WERI-Rb-1 (cell line): ENCODE measurements at regions not wholly inside any gene's neighbourhood (a gene's known extent, or its start where the extent isn't known, plus 50 kb on each side); places are given as distances from the start of the nearest gene placed in this dataset.
"Not testable (repeated sequence)": the region's sequence is repeated elsewhere in the genome, so short reads cannot be mapped to it uniquely, and the experiment has no call there.

Experiments used
- DNase-seq: peaks from one replicate; pipeline ENCODE4 v3.0.0-alpha.2; 2020
- H3K27ac ChIP-seq: fragments of 250-450 bp; sonication (Bioruptor Pico); 2 replicates; pipeline ENCODE4 v1.5.1; 2020; ENCODE audit warnings: mild to moderate bottlenecking, moderate library complexity
- H3K27me3 ChIP-seq: fragments of 250-450 bp; sonication (Bioruptor Pico); 2 replicates; pipeline ENCODE4 v1.5.1; 2021; ENCODE audit warnings: mild to moderate bottlenecking, low read depth, moderate library complexity; ENCODE audit not compliant: insufficient read depth, severe bottlenecking
- H3K36me3 ChIP-seq: fragments of 250-450 bp; sonication (Bioruptor Pico); 2 replicates; pipeline ENCODE4 v1.5.1; 2020; ENCODE audit warnings: mild to moderate bottlenecking, moderate library complexity
- H3K4me3 ChIP-seq: 2 replicates; pipeline ENCODE4 v1.5.1; 2011; ENCODE audit warnings: low read depth, mild to moderate bottlenecking, control low read depth, low read length
- H3K9me3 ChIP-seq: fragments of 250-450 bp; sonication (Bioruptor Pico); 2 replicates; pipeline ENCODE4 v1.5.1; 2021; ENCODE audit warnings: mild to moderate bottlenecking, moderate library complexity; ENCODE audit not compliant: severe bottlenecking
- TF ChIP-seq, protein P1 (sequence below): IDR thresholded peaks from 2 replicates; pipeline ENCODE4 v1.5.1; 2011; ENCODE audit warnings: low read depth, mild to moderate bottlenecking, control low read depth, inconsistent platforms, low read length

DNA sequence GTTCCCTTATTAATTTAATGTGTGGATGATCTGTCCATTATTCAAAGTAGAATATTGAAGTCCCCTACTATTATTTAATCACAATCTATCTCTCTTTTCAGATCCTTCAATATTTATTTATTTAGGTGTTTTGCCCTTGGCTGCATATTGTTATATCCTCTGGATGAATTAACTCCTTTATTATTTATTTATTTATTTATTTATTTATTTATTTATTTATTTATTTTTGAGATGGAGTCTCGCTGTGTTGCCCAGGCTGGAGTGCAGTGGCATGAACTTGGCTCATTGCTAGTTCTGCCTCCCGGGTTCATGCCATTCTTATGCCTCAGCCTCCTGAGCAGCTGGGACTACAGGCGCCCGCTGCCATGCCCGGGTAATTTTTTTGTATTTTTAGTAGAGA lies 776.6 kb upstream of the NXPH2 start:
- Histone ChIP-seq H3K27me3 (no peaks in the 10 kb centered on the region), H3K9me3 (no peaks in the 10 kb centered on the region), H3K4me3 (no peak overlapping the region), H3K36me3 (no peaks in the 10 kb centered on the region), H3K27ac (no peak overlapping the region)
- TF ChIP-seq, protein P1, sequence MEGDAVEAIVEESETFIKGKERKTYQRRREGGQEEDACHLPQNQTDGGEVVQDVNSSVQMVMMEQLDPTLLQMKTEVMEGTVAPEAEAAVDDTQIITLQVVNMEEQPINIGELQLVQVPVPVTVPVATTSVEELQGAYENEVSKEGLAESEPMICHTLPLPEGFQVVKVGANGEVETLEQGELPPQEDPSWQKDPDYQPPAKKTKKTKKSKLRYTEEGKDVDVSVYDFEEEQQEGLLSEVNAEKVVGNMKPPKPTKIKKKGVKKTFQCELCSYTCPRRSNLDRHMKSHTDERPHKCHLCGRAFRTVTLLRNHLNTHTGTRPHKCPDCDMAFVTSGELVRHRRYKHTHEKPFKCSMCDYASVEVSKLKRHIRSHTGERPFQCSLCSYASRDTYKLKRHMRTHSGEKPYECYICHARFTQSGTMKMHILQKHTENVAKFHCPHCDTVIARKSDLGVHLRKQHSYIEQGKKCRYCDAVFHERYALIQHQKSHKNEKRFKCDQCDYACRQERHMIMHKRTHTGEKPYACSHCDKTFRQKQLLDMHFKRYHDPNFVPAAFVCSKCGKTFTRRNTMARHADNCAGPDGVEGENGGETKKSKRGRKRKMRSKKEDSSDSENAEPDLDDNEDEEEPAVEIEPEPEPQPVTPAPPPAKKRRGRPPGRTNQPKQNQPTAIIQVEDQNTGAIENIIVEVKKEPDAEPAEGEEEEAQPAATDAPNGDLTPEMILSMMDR, result no peak
- DNase-seq, result no peak

DNA sequence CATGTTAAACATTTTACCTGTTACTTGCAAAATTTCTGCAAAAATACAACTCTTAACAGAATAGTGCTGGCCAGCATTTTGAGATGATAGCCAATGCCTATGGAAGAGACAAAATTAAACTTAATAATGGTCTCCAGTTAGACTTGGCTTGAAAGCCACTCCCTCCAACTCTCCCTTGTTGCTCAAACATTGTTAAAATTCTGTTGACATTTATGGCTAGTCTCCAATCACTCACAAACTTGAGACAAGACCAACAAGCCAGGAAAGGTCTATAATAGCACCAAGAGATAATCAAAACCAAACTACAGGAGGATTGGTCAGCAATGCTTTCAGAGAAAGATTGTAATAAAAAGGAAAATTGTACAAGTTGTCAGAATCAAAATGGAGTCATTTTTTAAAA lies 770.7 kb upstream of the NXPH2 start:
- no peak for DNase-seq
- Histone ChIP-seq H3K9me3 (no peaks in the 10 kb centered on the region), H3K36me3 (no peaks in the 10 kb centered on the region), H3K27ac (no peak overlapping the region), H3K27me3 (no peaks in the 10 kb centered on the region), H3K4me3 (no peak overlapping the region)
- TF ChIP-seq, protein P1, result no peak

DNA sequence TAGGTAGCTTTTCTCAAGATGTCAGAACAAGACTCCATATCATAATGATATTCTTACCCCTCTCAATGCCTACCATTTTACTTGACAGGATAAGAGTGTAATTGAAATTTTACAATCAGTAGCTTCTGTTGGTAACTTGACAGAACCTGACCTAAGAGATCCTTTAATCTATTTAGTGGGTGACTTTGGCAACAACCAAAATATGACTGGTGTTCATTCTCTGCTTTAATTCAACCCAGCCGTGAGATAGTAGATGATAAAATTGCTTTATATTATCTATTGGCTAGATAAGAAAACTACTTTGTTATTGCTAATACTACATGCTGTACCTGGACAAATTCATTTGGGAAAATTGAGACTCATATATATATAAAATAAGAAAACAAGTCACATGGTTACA lies 770.2 kb upstream of the NXPH2 start:
- no peaks in the 10 kb centered on the region for H3K9me3 ChIP-seq
- no peaks in the 10 kb centered on the region for H3K36me3 ChIP-seq
- H3K27ac ChIP-seq, result no peak overlapping the region
- no peak for DNase-seq
- no peaks in the 10 kb centered on the region for H3K27me3 ChIP-seq
- no peak overlapping the region for H3K4me3 ChIP-seq
- TF ChIP-seq, protein P1, result no peak

DNA sequence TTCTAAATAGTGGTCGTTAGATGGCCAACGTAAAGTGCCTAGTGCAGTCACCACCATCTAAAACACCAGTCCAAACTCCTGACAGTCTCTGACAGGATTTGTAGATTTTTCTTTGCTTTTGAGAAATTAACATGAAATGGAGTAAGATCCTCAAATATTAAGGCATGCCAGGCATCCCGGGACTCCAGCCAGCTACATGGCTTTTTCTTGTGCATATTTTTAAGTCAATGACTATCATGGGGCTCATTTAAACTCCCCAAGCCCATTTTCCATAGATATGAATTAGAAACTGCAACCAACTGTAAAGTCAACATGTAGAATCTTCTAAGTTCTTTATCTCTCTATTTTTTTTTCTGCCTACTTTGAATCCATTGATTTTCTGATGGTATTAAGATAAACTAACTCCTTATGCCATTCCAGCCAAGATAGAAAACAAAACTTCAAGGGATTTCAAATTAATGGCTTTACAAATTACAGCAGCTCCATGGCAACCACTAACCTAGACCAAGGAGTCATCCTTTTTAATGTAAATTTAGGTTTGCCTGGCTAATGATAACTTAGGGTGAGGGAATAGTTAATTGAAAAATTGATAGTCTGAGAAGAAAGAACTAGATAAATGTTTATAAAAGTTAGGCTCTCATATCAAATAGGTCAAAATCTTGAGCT lies 764.1 kb upstream of the NXPH2 start:
- Histone ChIP-seq H3K9me3 (no peaks in the 10 kb centered on the region), H3K36me3 (no peaks in the 10 kb centered on the region), H3K27me3 (no peaks in the 10 kb centered on the region), H3K27ac (no peak overlapping the region), H3K4me3 (no peak overlapping the region)
- TF ChIP-seq, protein P1, result no peak
- DNase-seq, result no peak

DNA sequence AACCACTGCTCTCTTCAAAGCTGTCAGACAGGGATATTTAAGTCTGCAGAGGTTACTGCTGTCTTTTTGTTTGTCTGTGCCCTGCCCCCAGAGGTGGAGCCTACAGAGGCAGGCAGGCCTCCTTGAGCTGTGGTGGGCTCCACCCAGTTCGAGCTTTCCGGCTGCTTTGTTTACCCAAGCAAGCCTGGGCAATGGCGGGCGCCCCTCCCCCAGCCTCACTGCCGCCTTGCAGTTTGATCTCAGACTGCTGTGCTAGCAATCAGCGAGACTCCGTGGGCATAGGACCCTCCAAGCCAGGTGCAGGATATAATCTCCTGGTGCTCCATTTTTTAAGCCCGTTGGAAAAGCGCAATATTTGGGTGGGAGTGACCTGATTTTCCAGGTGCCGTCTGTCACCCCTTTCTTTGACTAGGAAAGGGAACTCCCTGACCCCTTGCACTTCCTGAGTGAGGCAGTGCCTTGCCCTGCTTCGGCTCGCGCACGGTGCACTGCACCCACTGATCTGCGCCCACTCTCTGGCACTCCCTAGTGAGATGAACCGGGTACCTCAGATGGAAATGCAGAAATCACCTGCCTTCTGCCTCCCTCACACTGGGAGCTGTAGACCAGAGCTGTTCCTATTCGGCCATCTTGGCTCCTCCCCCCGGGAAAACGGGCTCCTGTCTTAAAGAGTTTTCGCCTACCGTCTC lies 758.3 kb upstream of the NXPH2 start:
- H3K36me3 ChIP-seq, DNase-seq, H3K27ac ChIP-seq, H3K27me3 ChIP-seq, H3K9me3 ChIP-seq, H3K4me3 ChIP-seq: not testable (repeated sequence)

DNA sequence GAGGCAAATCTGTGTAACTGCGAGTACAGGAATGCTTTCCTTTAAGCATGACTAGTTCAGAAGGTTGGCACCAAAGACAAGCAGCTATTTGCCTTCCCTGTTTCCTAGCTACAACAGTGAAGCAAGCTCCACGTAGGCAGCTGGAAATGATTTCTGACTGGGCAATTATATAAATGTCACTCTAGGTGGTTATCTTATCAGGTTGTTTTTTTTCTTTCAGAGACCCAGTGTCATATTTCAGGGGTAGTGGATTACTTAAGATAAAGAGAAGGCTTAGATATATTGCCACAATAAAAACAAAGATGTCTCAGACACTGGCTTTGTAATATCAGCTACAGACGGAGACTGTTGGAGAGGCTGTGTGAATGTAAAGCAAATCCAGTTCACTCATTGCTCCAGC lies 748.9 kb upstream of the NXPH2 start:
- DNase-seq, result no peak
- H3K4me3 ChIP-seq, result no peak overlapping the region
- no peaks in the 10 kb centered on the region for H3K36me3 ChIP-seq
- no peak overlapping the region for H3K27ac ChIP-seq
- H3K27me3 ChIP-seq, result no peaks in the 10 kb centered on the region
- TF ChIP-seq, protein P1, result no peak
- no peaks in the 10 kb centered on the region for H3K9me3 ChIP-seq
